Natural killer cell (primary cell): ENCODE measurements at regions not wholly inside any gene's neighbourhood (a gene's known extent, or its start where the extent isn't known, plus 50 kb on each side); places are given as distances from the start of the nearest gene placed in this dataset.

Experiments used
- ATAC-seq, 3 donors: fragments of 150-1000 bp in 2 of 3; fragments of 200-7000 bp in 1 of 3; cut with Tn5 transposase; 1 replicate in 1 of 3; 2 replicates in 2 of 3; pipeline ENCODE4 v1.10.0; 2021; ENCODE audit warnings: mild to moderate bottlenecking in 2 of 3, moderate library complexity in 2 of 3
- DNase-seq, 2 donors: peaks; one replicate each; pipeline versions ENCODE4 v3.0.0 to v3.0.0-alpha.2; 2013 to 2021; ENCODE audit warnings: mixed read lengths in 1 of 2
- H3K27ac ChIP-seq: one replicate; pipeline ENCODE4 v1.5.1; 2013; ENCODE audit warnings: mild to moderate bottlenecking, low read length
- H3K27me3 ChIP-seq: one replicate; pipeline ENCODE4 v1.6.1; 2013; ENCODE audit warnings: low read length; ENCODE audit not compliant: control insufficient read depth, insufficient read depth
- H3K36me3 ChIP-seq: one replicate; pipeline ENCODE4 v1.6.1; 2013; ENCODE audit warnings: low read length; ENCODE audit not compliant: control insufficient read depth, insufficient read depth
- H3K4me1 ChIP-seq: one replicate; pipeline ENCODE4 v1.6.1; 2013; ENCODE audit warnings: low read length; ENCODE audit not compliant: control insufficient read depth, insufficient read depth
- H3K4me3 ChIP-seq: one replicate; pipeline ENCODE4 v1.5.1; 2013; ENCODE audit warnings: low read length
- H3K9me3 ChIP-seq: one replicate; pipeline ENCODE4 v1.6.1; 2013; ENCODE audit warnings: low read length; ENCODE audit not compliant: control insufficient read depth, insufficient read depth
- H3K27ac Mint-ChIP-seq, 2 donors: one replicate each; pipeline ENCODE4 v1.8.0; 2022; ENCODE audit warnings: mild to moderate bottlenecking in 2 of 2, mixed read lengths in 2 of 2, moderate library complexity in 1 of 2
- H3K27me3 Mint-ChIP-seq, 2 donors: one replicate each; pipeline ENCODE4 v1.8.0; 2022; ENCODE audit warnings: low read depth in 2 of 2, mixed read lengths in 2 of 2
- H3K36me3 Mint-ChIP-seq: one replicate; pipeline ENCODE4 v1.8.0; 2022; ENCODE audit warnings: mixed read lengths
- H3K4me1 Mint-ChIP-seq, 2 donors: one replicate each; pipeline ENCODE4 v1.8.0; 2022; ENCODE audit warnings: mixed read lengths in 2 of 2
- H3K4me3 Mint-ChIP-seq: one replicate; pipeline ENCODE4 v1.8.0; 2022; ENCODE audit warnings: mild to moderate bottlenecking, moderate library complexity, mixed read lengths
- H3K9me3 Mint-ChIP-seq, 2 donors: one replicate each; pipeline ENCODE4 v1.8.0; 2022; ENCODE audit warnings: mixed read lengths in 2 of 2
- WGBS: methylation state at CpG from one replicate; pipeline ENCODE4 v1.1.7; 2013; ENCODE audit warnings: missing lambda C conversion rate; ENCODE audit not compliant: insufficient coverage; 5-methylcytosine and 5-hydroxymethylcytosine counted together
- intact Hi-C: fragments of 100-400 bp; cut with micrococcal nuclease; formaldehyde crosslinking; loops from one replicate; pipeline ENCODE4 v1.14.2; 2022
- TF ChIP-seq, protein P1 (sequence below): fragments of 200-600 bp; IDR thresholded peaks from one replicate; pipeline ENCODE4 v1.8.0; 2022; ENCODE audit warnings: antibody characterized with exemption

GRCh38 chr3:101102678-101103296, 109.6 kb upstream of the ABI3BP start:
- Mint-ChIP-seq H3K4me1 (no peaks in the 10 kb centered on the region), H3K9me3 (peaks cover 0 to 5% of the 10 kb centered on the region in 2 donors), H3K27me3 (no peaks in the 10 kb centered on the region), H3K27ac (no peak overlapping the region), H3K4me3 (no peak overlapping the region), H3K36me3 (no peaks in the 10 kb centered on the region)
- ATAC-seq (no peak), DNase-seq (no peak)
- H3K27ac ChIP-seq, result no peak overlapping the region
- intact Hi-C loops, result no loop called here
- no peaks in the 10 kb centered on the region for H3K36me3 ChIP-seq
- no peaks in the 10 kb centered on the region for H3K27me3 ChIP-seq
- H3K9me3 ChIP-seq, result no peaks in the 10 kb centered on the region
- no peaks in the 10 kb centered on the region for H3K4me1 ChIP-seq
- no peak overlapping the region for H3K4me3 ChIP-seq
- WGBS, result 85% methylated on average over 2 of the region's 4 CpGs
- TF ChIP-seq, protein P1, sequence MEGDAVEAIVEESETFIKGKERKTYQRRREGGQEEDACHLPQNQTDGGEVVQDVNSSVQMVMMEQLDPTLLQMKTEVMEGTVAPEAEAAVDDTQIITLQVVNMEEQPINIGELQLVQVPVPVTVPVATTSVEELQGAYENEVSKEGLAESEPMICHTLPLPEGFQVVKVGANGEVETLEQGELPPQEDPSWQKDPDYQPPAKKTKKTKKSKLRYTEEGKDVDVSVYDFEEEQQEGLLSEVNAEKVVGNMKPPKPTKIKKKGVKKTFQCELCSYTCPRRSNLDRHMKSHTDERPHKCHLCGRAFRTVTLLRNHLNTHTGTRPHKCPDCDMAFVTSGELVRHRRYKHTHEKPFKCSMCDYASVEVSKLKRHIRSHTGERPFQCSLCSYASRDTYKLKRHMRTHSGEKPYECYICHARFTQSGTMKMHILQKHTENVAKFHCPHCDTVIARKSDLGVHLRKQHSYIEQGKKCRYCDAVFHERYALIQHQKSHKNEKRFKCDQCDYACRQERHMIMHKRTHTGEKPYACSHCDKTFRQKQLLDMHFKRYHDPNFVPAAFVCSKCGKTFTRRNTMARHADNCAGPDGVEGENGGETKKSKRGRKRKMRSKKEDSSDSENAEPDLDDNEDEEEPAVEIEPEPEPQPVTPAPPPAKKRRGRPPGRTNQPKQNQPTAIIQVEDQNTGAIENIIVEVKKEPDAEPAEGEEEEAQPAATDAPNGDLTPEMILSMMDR, result no peak

DNA sequence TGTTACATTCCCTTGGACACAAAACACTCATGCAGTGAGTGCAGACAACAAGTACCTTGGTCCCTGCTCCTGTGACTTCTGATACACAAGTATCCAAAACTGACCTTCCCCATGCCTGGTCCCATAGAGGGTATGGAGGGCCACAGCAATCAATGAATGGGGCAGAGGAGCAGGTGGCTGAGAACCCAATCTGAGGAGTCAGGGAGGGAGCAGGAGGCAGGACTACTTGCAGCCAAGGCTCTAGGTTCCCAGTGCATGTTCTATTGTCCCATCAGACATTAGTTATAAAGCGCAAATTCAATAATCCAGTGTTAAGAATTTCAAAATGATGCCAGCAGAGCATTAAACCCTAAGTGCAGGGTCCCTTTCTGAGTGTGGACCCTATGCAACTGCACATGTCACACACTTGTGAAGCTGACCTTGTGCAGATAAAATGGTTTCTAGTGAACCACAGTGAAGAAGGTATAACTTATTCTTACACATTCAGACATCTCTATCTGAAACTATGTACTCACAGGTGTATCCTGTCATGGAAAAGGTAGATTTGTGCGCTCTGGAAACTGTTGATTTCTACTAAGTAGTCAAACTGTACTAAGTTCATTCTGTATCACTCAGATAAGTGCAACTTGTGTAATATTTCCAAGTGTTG, 107.3 kb upstream of the ABI3BP start:
- no peaks in the 10 kb centered on the region for H3K4me1 Mint-ChIP-seq
- no peak overlapping the region for H3K27ac Mint-ChIP-seq
- H3K4me3 Mint-ChIP-seq, result no peak overlapping the region
- H3K36me3 Mint-ChIP-seq, result no peaks in the 10 kb centered on the region
- Histone ChIP-seq H3K27me3 (no peaks in the 10 kb centered on the region), H3K9me3 (no peaks in the 10 kb centered on the region), H3K27ac (no peak overlapping the region), H3K4me3 (no peak overlapping the region), H3K4me1 (no peaks in the 10 kb centered on the region), H3K36me3 (no peaks in the 10 kb centered on the region)
- TF ChIP-seq, protein P1, result no peak
- intact Hi-C loops, result no loop called here
- DNase-seq, result no peak
- H3K27me3 Mint-ChIP-seq, result no peaks in the 10 kb centered on the region
- no peak for ATAC-seq
- peaks cover 0 to 3% of the 10 kb centered on the region in 2 donors for H3K9me3 Mint-ChIP-seq
- 100% methylated on average over 1 of the region's 2 CpGs for WGBS

DNA sequence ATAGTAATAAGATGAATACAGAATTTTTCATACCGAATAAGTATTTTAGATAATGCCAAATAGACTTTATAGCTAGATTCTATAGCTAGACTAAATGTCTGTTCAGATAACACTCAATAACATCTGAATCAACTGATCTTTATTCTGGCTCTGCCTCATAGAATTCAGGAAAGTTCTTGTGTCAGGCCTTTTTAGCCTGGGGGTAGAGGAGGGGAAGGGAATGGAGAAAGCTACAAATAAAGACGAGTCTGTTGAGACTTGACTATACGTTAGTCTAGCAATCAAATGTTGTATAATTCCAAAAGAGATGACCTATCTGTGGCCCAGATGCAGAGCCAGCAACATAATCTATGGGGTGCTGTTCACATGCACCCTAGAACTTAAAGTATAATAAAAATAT, 106.6 kb upstream of the ABI3BP start:
- Mint-ChIP-seq H3K4me1 (no peaks in the 10 kb centered on the region), H3K27me3 (no peaks in the 10 kb centered on the region), H3K36me3 (no peaks in the 10 kb centered on the region), H3K9me3 (peaks cover 0 to 3% of the 10 kb centered on the region in 2 donors), H3K27ac (no peak overlapping the region), H3K4me3 (no peak overlapping the region)
- TF ChIP-seq, protein P1, result no peak
- DNase-seq (no peak), ATAC-seq (no peak)
- Histone ChIP-seq H3K27me3 (no peaks in the 10 kb centered on the region), H3K9me3 (no peaks in the 10 kb centered on the region), H3K4me1 (no peaks in the 10 kb centered on the region), H3K36me3 (no peaks in the 10 kb centered on the region), H3K27ac (no peak overlapping the region), H3K4me3 (no peak overlapping the region)
- 83% methylated on average over 2 of the region's 3 CpGs for WGBS
- intact Hi-C loops, result no loop called here

GRCh38 chr3:101096444-101096843, 103.2 kb upstream of the ABI3BP start:
- Mint-ChIP-seq H3K4me1 (no peaks in the 10 kb centered on the region), H3K36me3 (no peaks in the 10 kb centered on the region)
- WGBS, result 88% methylated on average over 2 of the region's 2 CpGs

More at GRCh38 chr3:101096444-101096843, 103.2 kb upstream of the ABI3BP start:
- peaks cover 0 to 3% of the 10 kb centered on the region in 2 donors for H3K9me3 Mint-ChIP-seq
- TF ChIP-seq, protein P1, result no peak
- Histone ChIP-seq H3K4me1 (no peaks in the 10 kb centered on the region), H3K9me3 (no peaks in the 10 kb centered on the region), H3K27ac (no peak overlapping the region), H3K36me3 (no peaks in the 10 kb centered on the region), H3K27me3 (no peaks in the 10 kb centered on the region), H3K4me3 (no peak overlapping the region)
- H3K4me3 Mint-ChIP-seq, result no peak overlapping the region
- DNase-seq (no peak), ATAC-seq (no peak)
- H3K27ac Mint-ChIP-seq, result no peak overlapping the region
- H3K27me3 Mint-ChIP-seq, result no peaks in the 10 kb centered on the region
- intact Hi-C loops, result no loop called here
